ENCODE measurements at regions not wholly inside any gene's neighbourhood (a gene's known extent, or its start where the extent isn't known, plus 50 kb on each side); places are given as distances from the start of the nearest gene placed in this dataset.

DNA sequence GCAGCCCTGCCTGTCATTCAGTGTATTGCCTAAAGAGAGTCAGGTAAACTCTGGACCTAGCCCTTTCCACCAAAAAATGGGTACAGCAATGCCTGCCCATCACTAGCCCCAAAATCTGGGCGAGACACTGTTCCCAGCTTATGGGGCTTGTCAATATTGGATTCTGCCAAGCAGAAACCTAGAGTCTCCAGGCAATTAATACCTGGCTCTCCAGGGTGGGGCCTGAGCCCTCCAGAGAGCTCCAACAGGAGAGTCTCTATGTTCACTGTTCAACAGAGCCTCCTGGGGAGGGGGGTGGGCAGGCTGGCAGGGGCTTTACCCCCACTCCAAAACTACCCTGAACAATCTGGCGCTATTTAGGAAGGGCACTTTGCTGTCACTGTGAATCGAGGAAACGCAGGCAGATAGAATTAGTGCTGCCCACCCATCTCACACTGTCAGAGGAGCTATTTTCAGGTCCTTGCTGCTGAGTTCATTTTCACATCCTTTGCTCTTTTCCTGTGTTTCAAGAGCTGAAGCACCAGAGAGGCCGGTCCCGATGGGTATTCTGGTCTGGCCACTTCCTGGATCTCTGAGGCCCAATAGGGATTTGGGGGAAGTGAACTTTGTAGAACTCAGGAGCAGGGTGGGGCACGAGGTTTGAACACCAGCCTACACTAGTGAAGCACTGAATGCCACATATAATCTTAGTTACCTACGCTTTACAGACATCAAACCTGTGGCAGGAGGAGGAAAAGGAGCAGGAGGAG is 121.8 kb downstream of the C5orf15 start:
- Mint-ChIP-seq H3K9me3 (ENCODE audit: unreplicated experiment) (no peaks in the 10 kb centered on the region), H3K27ac (ENCODE audit: unreplicated experiment) (no peak overlapping the region), H3K36me3 (ENCODE audit: low read depth, unreplicated experiment) (no peaks in the 10 kb centered on the region), H3K4me3 (ENCODE audit: unreplicated experiment) (no peak overlapping the region), H3K27me3 (ENCODE audit: unreplicated experiment) (peaks cover 2% of the 10 kb centered on the region), H3K4me1 (ENCODE audit: unreplicated experiment) (peaks cover 7% of the 10 kb centered on the region)
- TF ChIP-seq, protein P1, sequence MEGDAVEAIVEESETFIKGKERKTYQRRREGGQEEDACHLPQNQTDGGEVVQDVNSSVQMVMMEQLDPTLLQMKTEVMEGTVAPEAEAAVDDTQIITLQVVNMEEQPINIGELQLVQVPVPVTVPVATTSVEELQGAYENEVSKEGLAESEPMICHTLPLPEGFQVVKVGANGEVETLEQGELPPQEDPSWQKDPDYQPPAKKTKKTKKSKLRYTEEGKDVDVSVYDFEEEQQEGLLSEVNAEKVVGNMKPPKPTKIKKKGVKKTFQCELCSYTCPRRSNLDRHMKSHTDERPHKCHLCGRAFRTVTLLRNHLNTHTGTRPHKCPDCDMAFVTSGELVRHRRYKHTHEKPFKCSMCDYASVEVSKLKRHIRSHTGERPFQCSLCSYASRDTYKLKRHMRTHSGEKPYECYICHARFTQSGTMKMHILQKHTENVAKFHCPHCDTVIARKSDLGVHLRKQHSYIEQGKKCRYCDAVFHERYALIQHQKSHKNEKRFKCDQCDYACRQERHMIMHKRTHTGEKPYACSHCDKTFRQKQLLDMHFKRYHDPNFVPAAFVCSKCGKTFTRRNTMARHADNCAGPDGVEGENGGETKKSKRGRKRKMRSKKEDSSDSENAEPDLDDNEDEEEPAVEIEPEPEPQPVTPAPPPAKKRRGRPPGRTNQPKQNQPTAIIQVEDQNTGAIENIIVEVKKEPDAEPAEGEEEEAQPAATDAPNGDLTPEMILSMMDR (IDR thresholded peaks at IDR 0.05; ENCODE audit: unreplicated experiment), result no peak
- DNase-seq (ENCODE audit: low spot score), result no peak

DNA sequence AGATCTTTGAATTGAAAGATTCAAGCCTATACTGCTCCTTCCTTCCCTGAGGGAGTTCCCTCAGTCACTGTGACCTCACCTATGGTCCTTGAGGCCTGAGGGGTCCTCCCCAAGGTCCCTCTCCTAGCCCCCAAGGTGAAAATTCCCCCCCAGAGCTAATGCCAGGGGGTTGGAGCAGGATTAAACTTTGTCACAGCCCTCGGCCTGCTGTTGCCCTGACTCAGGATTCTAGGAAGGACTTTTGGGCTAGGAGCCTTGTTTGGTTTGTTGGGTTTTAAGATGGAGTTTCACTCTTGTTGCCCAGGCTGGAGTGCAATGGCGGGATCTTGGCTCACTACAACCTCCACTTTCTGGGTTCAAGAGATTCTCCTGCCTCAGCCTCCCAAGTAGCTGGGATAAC is 123.2 kb downstream of the C5orf15 start:
- Mint-ChIP-seq H3K27me3 (ENCODE audit: unreplicated experiment) (peaks cover 4% of the 10 kb centered on the region), H3K4me1 (ENCODE audit: unreplicated experiment) (peaks cover 7% of the 10 kb centered on the region), H3K36me3 (ENCODE audit: low read depth, unreplicated experiment) (no peaks in the 10 kb centered on the region), H3K9me3 (ENCODE audit: unreplicated experiment) (no peaks in the 10 kb centered on the region), H3K27ac (ENCODE audit: unreplicated experiment) (no peak overlapping the region), H3K4me3 (ENCODE audit: unreplicated experiment) (no peak overlapping the region)
- no peak for DNase-seq (ENCODE audit: low spot score)
- TF ChIP-seq, protein P1 (IDR thresholded peaks at IDR 0.05; ENCODE audit: unreplicated experiment), result no peak

DNA sequence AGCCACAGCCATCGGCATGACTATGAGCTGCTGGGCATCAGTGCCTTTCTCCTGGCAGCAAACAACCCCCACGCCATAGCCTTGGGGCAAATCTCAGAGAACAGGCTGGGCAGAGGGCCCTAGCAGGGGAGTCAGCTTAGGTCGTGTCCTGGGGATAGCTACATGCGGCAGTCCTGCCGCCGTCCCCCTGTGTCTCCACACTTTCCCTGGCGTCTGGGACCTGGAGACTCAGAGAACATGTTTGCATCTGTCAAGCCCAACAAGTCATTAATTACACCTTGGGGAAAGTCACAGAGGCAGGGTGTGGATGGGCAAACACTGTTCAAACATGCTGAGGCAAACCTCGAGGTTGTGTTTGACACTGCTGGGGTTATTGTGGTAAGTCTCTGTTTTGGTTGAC is 123.6 kb downstream of the C5orf15 start:
- DNase-seq (ENCODE audit: low spot score), result no peak
- Mint-ChIP-seq H3K4me1 (ENCODE audit: unreplicated experiment) (peaks cover 7% of the 10 kb centered on the region), H3K9me3 (ENCODE audit: unreplicated experiment) (no peaks in the 10 kb centered on the region), H3K4me3 (ENCODE audit: unreplicated experiment) (no peak overlapping the region), H3K36me3 (ENCODE audit: low read depth, unreplicated experiment) (no peaks in the 10 kb centered on the region), H3K27me3 (ENCODE audit: unreplicated experiment) (peaks cover 4% of the 10 kb centered on the region), H3K27ac (ENCODE audit: unreplicated experiment) (no peak overlapping the region)
- TF ChIP-seq, protein P1 (IDR thresholded peaks at IDR 0.05; ENCODE audit: unreplicated experiment), result no peak

DNA sequence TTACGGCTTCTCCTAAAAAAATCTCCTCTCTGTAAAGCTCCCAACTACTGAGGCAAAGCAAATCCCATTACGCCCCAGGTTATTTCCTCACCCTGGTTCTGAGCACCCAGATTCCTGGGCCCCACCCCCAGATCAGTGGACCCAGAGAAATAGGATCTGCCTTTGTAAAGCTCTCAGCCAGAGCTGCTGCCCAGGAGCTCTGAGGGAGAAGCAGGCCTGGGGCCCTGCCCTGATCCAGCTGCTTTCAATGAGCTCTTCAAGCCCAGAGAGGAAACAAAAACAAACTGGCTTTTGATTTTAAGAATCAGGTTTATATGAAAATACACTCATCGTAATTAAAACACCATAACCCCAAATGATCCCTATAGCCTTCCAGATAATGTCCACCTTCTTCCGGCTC is 124.5 kb downstream of the C5orf15 start:
- Mint-ChIP-seq H3K27ac (ENCODE audit: unreplicated experiment) (no peak overlapping the region), H3K36me3 (ENCODE audit: low read depth, unreplicated experiment) (no peaks in the 10 kb centered on the region), H3K27me3 (ENCODE audit: unreplicated experiment) (peaks cover 4% of the 10 kb centered on the region), H3K9me3 (ENCODE audit: unreplicated experiment) (no peaks in the 10 kb centered on the region), H3K4me1 (ENCODE audit: unreplicated experiment) (peaks cover 7% of the 10 kb centered on the region), H3K4me3 (ENCODE audit: unreplicated experiment) (no peak overlapping the region)
- TF ChIP-seq, protein P1 (IDR thresholded peaks at IDR 0.05; ENCODE audit: unreplicated experiment), result no peak
- no peak for DNase-seq (ENCODE audit: low spot score)

DNA sequence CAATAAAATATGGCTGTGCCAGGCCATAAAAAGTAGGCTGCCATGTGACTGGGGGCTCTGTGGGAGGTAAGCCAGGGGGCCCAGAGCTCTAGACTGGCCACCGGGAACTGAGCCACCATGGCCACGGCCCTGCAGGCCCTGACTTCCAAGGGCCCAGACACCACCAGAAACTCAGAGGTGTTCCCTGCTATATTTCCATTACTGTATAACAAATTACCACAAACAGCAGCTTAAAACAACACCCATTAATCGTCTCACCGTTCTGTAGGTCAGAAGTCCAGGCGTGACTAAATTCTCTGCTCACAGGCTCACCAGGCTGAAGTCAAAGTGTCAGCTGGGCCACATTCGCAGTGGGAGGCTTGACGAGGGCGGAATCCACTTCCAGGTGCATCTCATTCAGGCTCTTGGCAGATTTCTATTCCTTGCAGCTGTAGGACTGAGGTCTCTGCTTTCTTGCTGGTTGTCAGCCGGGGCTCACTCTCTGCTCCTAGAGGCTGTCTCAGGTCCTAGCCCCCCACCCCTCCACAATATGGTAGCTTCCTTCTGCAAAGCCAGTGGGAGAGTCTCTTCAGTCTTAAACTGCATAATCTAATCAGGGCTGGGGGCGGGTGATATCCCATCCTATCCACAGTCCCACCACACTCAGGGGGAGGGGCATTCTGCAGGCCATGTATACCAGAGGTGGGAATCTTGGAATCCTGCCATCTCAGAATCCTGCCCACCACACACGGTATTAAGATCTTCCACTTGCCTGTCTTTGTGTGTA is 125.4 kb downstream of the C5orf15 start:
- Mint-ChIP-seq H3K4me3 (ENCODE audit: unreplicated experiment) (no peak overlapping the region), H3K4me1 (ENCODE audit: unreplicated experiment) (peaks cover 7% of the 10 kb centered on the region), H3K27me3 (ENCODE audit: unreplicated experiment) (peaks cover 4% of the 10 kb centered on the region), H3K36me3 (ENCODE audit: low read depth, unreplicated experiment) (no peaks in the 10 kb centered on the region), H3K9me3 (ENCODE audit: unreplicated experiment) (no peaks in the 10 kb centered on the region), H3K27ac (ENCODE audit: unreplicated experiment) (no peak overlapping the region)
- TF ChIP-seq, protein P1 (IDR thresholded peaks at IDR 0.05; ENCODE audit: unreplicated experiment), result no peak
- DNase-seq (ENCODE audit: low spot score), result no peak
